HG02759 (cell line): ENCODE measurements at regions not wholly inside any gene's neighbourhood (a gene's known extent, or its start where the extent isn't known, plus 50 kb on each side); places are given as distances from the start of the nearest gene placed in this dataset.

Source experiments
- ATAC-seq: cut with Tn5 transposase; IDR thresholded peaks from one replicate; pipeline ENCODE4 v1.9.1; 2021; ENCODE audit warnings: mild to moderate bottlenecking, moderate library complexity; ENCODE audit not compliant: unreplicated experiment

- no peak for ATAC-seq
Observed at GRCh38 chr14:100436745-100437406, 113.7 kb downstream of the SLC25A47 start.

- ATAC-seq = no peak
Observed at GRCh38 chr14:100438271-100438670, 115.1 kb downstream of the SLC25A47 start.

GRCh38 chr14:100438678-100439592, 115.8 kb downstream of the SLC25A47 start:
- no peak for ATAC-seq

- no peak for ATAC-seq
Observed at GRCh38 chr14:100439781-100440180, 116.6 kb downstream of the SLC25A47 start.

GRCh38 chr14:100440207-100440631, 117.1 kb downstream of the SLC25A47 start:
- no peak for ATAC-seq

- ATAC-seq = no peak
Observed at GRCh38 chr14:100440758-100441203, 117.6 kb downstream of the SLC25A47 start.

GRCh38 chr14:100441271-100441947, 118.3 kb downstream of the SLC25A47 start:
- no peak for ATAC-seq

- no peak for ATAC-seq
Observed at GRCh38 chr14:100442036-100442435, 118.9 kb downstream of the SLC25A47 start.

GRCh38 chr14:100442498-100443490, 119.7 kb downstream of the SLC25A47 start:
- ATAC-seq = no peak

GRCh38 chr14:100443603-100444002, 120.5 kb downstream of the SLC25A47 start:
- ATAC-seq = no peak

- no peak for ATAC-seq
Observed at GRCh38 chr14:100445436-100446088, 122.4 kb downstream of the SLC25A47 start.

- no peak for ATAC-seq
Observed at GRCh38 chr14:100446572-100446971, 123.4 kb downstream of the SLC25A47 start.

GRCh38 chr14:100448376-100448775, 125.2 kb downstream of the SLC25A47 start:
- ATAC-seq = no peak

- ATAC-seq = no peak
Observed at GRCh38 chr14:100449225-100449987, 126.3 kb downstream of the SLC25A47 start.

- no peak for ATAC-seq
Observed at GRCh38 chr14:100450049-100450448, 126.9 kb downstream of the SLC25A47 start.

- ATAC-seq = no peak
Observed at GRCh38 chr14:100450736-100451135, 127.6 kb downstream of the SLC25A47 start.

- no peak for ATAC-seq
Observed at GRCh38 chr14:100451264-100451663, 128.1 kb downstream of the SLC25A47 start.

GRCh38 chr14:100453930-100454329, 130.8 kb downstream of the SLC25A47 start:
- ATAC-seq = no peak

- no peak for ATAC-seq
Observed at GRCh38 chr14:100454437-100454836, 131.3 kb downstream of the SLC25A47 start.
